ENCODE measurements at regions not wholly inside any gene's neighbourhood (a gene's known extent, or its start where the extent isn't known, plus 50 kb on each side); places are given as distances from the start of the nearest gene placed in this dataset.

DNA sequence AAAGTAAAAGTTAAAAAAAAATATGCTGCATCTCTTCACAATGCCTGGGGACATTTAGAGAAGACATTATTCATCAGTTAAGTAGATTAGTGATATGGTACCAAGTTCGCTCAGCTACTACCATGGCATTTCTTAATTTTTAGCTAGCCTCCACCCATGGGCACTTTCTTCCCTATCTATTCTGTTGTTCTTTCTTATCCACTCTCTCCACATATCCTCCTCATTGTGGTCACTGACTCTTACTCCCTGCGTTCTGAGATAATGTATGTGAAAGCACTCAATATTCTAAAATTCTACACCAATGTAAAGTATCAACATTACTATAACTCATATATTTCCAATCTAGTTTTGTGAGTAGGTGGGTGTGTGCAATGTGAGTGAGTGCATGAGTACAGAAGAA lies 609.7 kb upstream of the DAB2 start:
- DNase-seq (ENCODE audit: low read depth in 2 of 2): no peak

GRCh38 chr5:40033411-40033810 lies 608.6 kb upstream of the DAB2 start:
- H3K27ac ChIP-seq (ENCODE audit: insufficient read depth, low read length): no peak overlapping the region
- DNase-seq (ENCODE audit: low read depth in 2 of 2): no peak
- no peaks in the 10 kb centered on the region for H3K9me3 ChIP-seq (ENCODE audit: control insufficient read depth, insufficient read depth, low read depth, low read length)
- no peaks in the 10 kb centered on the region for H4K20me1 ChIP-seq (ENCODE audit: control insufficient read depth, extremely low read depth, insufficient read depth, low read length)
- no peaks in the 10 kb centered on the region for H3K4me1 ChIP-seq (ENCODE audit: control insufficient read depth, extremely low read depth, insufficient read depth, low read length)
- no peak overlapping the region for H3K4me2 ChIP-seq (ENCODE audit: extremely low read depth, insufficient read depth, low read length)
- H2AFZ ChIP-seq (ENCODE audit: low read length): no peak overlapping the region
- H3K27me3 ChIP-seq (ENCODE audit: control insufficient read depth, insufficient read depth, low read length): no peaks in the 10 kb centered on the region
- no peaks in the 10 kb centered on the region for H3K79me2 ChIP-seq (ENCODE audit: control insufficient read depth, insufficient read depth, low read length)
- H3K4me3 ChIP-seq (replicated peaks in 1 of 4; ENCODE audit: control extremely low read depth in 1 of 4, insufficient read depth in 1 of 4, low read depth in 3 of 4, low read length in 4 of 4): no peak overlapping the region
- H3K36me3 ChIP-seq (ENCODE audit: control insufficient read depth, insufficient read depth, low read length): no peaks in the 10 kb centered on the region
- H3K9ac ChIP-seq (ENCODE audit: insufficient read depth, low read length): no peak overlapping the region
- TF ChIP-seq, protein P1, sequence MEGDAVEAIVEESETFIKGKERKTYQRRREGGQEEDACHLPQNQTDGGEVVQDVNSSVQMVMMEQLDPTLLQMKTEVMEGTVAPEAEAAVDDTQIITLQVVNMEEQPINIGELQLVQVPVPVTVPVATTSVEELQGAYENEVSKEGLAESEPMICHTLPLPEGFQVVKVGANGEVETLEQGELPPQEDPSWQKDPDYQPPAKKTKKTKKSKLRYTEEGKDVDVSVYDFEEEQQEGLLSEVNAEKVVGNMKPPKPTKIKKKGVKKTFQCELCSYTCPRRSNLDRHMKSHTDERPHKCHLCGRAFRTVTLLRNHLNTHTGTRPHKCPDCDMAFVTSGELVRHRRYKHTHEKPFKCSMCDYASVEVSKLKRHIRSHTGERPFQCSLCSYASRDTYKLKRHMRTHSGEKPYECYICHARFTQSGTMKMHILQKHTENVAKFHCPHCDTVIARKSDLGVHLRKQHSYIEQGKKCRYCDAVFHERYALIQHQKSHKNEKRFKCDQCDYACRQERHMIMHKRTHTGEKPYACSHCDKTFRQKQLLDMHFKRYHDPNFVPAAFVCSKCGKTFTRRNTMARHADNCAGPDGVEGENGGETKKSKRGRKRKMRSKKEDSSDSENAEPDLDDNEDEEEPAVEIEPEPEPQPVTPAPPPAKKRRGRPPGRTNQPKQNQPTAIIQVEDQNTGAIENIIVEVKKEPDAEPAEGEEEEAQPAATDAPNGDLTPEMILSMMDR (conservative IDR thresholded peaks at IDR 0.05 in 1 of 2, IDR thresholded peaks at IDR 0.05 in 1 of 2; ENCODE audit: low read depth in 1 of 2, low read length in 2 of 2): no peak
- TF ChIP-seq EZH2 (IDR thresholded peaks at IDR 0.05; ENCODE audit: low read length, missing control alignments): no peak

More for the DNA sequence above, 609.7 kb upstream of the DAB2 start:
- Histone ChIP-seq H3K36me3 (ENCODE audit: control insufficient read depth, insufficient read depth, low read length) (no peaks in the 10 kb centered on the region), H3K9ac (ENCODE audit: insufficient read depth, low read length) (no peak overlapping the region), H2AFZ (ENCODE audit: low read length) (no peak overlapping the region), H3K27ac (ENCODE audit: insufficient read depth, low read length) (no peak overlapping the region), H3K4me2 (ENCODE audit: extremely low read depth, insufficient read depth, low read length) (no peak overlapping the region), H3K4me3 (replicated peaks in 1 of 4; ENCODE audit: control extremely low read depth in 1 of 4, insufficient read depth in 1 of 4, low read depth in 3 of 4, low read length in 4 of 4) (no peak overlapping the region), H4K20me1 (ENCODE audit: control insufficient read depth, extremely low read depth, insufficient read depth, low read length) (no peaks in the 10 kb centered on the region), H3K79me2 (ENCODE audit: control insufficient read depth, insufficient read depth, low read length) (no peaks in the 10 kb centered on the region), H3K27me3 (ENCODE audit: control insufficient read depth, insufficient read depth, low read length) (no peaks in the 10 kb centered on the region), H3K4me1 (ENCODE audit: control insufficient read depth, extremely low read depth, insufficient read depth, low read length) (no peaks in the 10 kb centered on the region), H3K9me3 (ENCODE audit: control insufficient read depth, insufficient read depth, low read depth, low read length) (no peaks in the 10 kb centered on the region)
- TF ChIP-seq, protein P1 (conservative IDR thresholded peaks at IDR 0.05 in 1 of 2, IDR thresholded peaks at IDR 0.05 in 1 of 2; ENCODE audit: low read depth in 1 of 2, low read length in 2 of 2): no peak
- no peak for TF ChIP-seq EZH2 (IDR thresholded peaks at IDR 0.05; ENCODE audit: low read length, missing control alignments)

DNA sequence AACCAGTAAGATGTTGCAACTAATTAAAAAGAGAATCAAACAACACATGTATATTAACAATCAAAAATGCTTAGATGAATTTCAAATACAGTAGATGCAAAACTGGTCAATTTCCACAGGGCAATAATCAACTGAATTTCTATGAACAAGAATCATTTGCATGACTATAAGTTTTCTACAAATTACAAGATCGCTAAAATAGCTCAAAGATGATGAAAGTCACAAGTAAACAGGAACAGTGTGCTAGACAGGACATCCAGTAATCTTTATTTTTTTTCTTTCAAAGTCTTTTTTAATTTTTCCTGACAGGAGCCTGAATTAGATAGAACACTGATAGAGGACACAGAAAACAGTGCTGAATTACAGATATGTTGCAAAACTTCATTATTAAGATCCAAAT lies 608.2 kb upstream of the DAB2 start:
- H2AFZ ChIP-seq (ENCODE audit: low read length): no peak overlapping the region
- H3K4me2 ChIP-seq (ENCODE audit: extremely low read depth, insufficient read depth, low read length): no peak overlapping the region
- H3K27me3 ChIP-seq (ENCODE audit: control insufficient read depth, insufficient read depth, low read length): no peaks in the 10 kb centered on the region
- H3K36me3 ChIP-seq (ENCODE audit: control insufficient read depth, insufficient read depth, low read length): no peaks in the 10 kb centered on the region
- no peak for TF ChIP-seq EZH2 (IDR thresholded peaks at IDR 0.05; ENCODE audit: low read length, missing control alignments)
- TF ChIP-seq, protein P1 (conservative IDR thresholded peaks at IDR 0.05 in 1 of 2, IDR thresholded peaks at IDR 0.05 in 1 of 2; ENCODE audit: low read depth in 1 of 2, low read length in 2 of 2): no peak
- H3K9ac ChIP-seq (ENCODE audit: insufficient read depth, low read length): no peak overlapping the region
- no peak overlapping the region for H3K4me3 ChIP-seq (replicated peaks in 1 of 4; ENCODE audit: control extremely low read depth in 1 of 4, insufficient read depth in 1 of 4, low read depth in 3 of 4, low read length in 4 of 4)
- no peak for DNase-seq (ENCODE audit: low read depth in 2 of 2)
- no peaks in the 10 kb centered on the region for H4K20me1 ChIP-seq (ENCODE audit: control insufficient read depth, extremely low read depth, insufficient read depth, low read length)
- H3K9me3 ChIP-seq (ENCODE audit: control insufficient read depth, insufficient read depth, low read depth, low read length): no peaks in the 10 kb centered on the region
- H3K27ac ChIP-seq (ENCODE audit: insufficient read depth, low read length): no peak overlapping the region
- H3K4me1 ChIP-seq (ENCODE audit: control insufficient read depth, extremely low read depth, insufficient read depth, low read length): no peaks in the 10 kb centered on the region
- no peaks in the 10 kb centered on the region for H3K79me2 ChIP-seq (ENCODE audit: control insufficient read depth, insufficient read depth, low read length)

Data from fibroblast of lung (primary cell).